NOMO-1 treated with dmso at 0.1 percent for 144 hours (cell line): ENCODE measurements at regions not wholly inside any gene's neighbourhood (a gene's known extent, or its start where the extent isn't known, plus 50 kb on each side); places are given as distances from the start of the nearest gene placed in this dataset.

Experiments used
- DNase-seq: peaks from one replicate; lab custom pipeline; 2025; ENCODE audit not compliant: unreplicated experiment; lab: John Stamatoyannopoulos, UW

GRCh38 chr12:98329589-98329988 lies 185.8 kb upstream of the TMPO start:
- no peak for DNase-seq

GRCh38 chr12:98332642-98333041 lies 182.7 kb upstream of the TMPO start:
- no peak for DNase-seq

- no peak for DNase-seq
Measured at GRCh38 chr12:98334768-98335167, 180.6 kb upstream of the TMPO start.

GRCh38 chr12:98341026-98341425 lies 174.4 kb upstream of the TMPO start:
- no peak for DNase-seq

- no peak for DNase-seq
Measured at GRCh38 chr12:98341732-98342131, 173.7 kb upstream of the TMPO start.

GRCh38 chr12:98343002-98343567 lies 172.3 kb upstream of the TMPO start:
- no peak for DNase-seq

- no peak for DNase-seq
Measured at GRCh38 chr12:98344046-98344930, 171.1 kb upstream of the TMPO start.

GRCh38 chr12:98345308-98345876 lies 170.0 kb upstream of the TMPO start:
- DNase-seq = no peak

- no peak for DNase-seq
Measured at GRCh38 chr12:98351089-98351488, 164.3 kb upstream of the TMPO start.

- no peak for DNase-seq
Measured at GRCh38 chr12:98351784-98352183, 163.6 kb upstream of the TMPO start.

GRCh38 chr12:98352218-98352811 lies 163.1 kb upstream of the TMPO start:
- DNase-seq = no peak

GRCh38 chr12:98352835-98353234 lies 162.6 kb upstream of the TMPO start:
- DNase-seq = no peak

GRCh38 chr12:98354520-98355035 lies 160.8 kb upstream of the TMPO start:
- no peak for DNase-seq

- DNase-seq = no peak
Measured at GRCh38 chr12:98355322-98355721, 160.1 kb upstream of the TMPO start.

- no peak for DNase-seq
Measured at GRCh38 chr12:98355933-98356332, 159.5 kb upstream of the TMPO start.

GRCh38 chr12:98358144-98358543 lies 157.2 kb upstream of the TMPO start:
- DNase-seq = no peak

- no peak for DNase-seq
Measured at GRCh38 chr12:98359856-98360255, 155.5 kb upstream of the TMPO start.

- DNase-seq = no peak
Measured at GRCh38 chr12:98360401-98360800, 155.0 kb upstream of the TMPO start.

- DNase-seq = no peak
Measured at GRCh38 chr12:98369581-98369980, 145.8 kb upstream of the TMPO start.

GRCh38 chr12:98370976-98371375 lies 144.4 kb upstream of the TMPO start:
- no peak for DNase-seq

- DNase-seq = no peak
Measured at GRCh38 chr12:98371419-98371818, 144.0 kb upstream of the TMPO start.
